Mucosa of rectum (tissue), 2 donors: ENCODE measurements at regions not wholly inside any gene's neighbourhood (a gene's known extent, or its start where the extent isn't known, plus 50 kb on each side); places are given as distances from the start of the nearest gene placed in this dataset.

Experiments
- H3K27ac ChIP-seq, 2 donors: one replicate each; pipeline ENCODE4 v1.7.0; 2013; ENCODE audit warnings: inconsistent platforms in 2 of 2, low read depth in 2 of 2, low read length in 2 of 2
- H3K27me3 ChIP-seq, 2 donors: one replicate each; pipeline ENCODE4 v1.7.0; 2013; ENCODE audit warnings: low read length in 2 of 2; ENCODE audit not compliant: control insufficient read depth in 2 of 2, insufficient read depth in 2 of 2
- H3K36me3 ChIP-seq, 2 donors: one replicate each; pipeline ENCODE4 v1.7.0; 2013; ENCODE audit warnings: low read length in 2 of 2; ENCODE audit not compliant: control insufficient read depth in 2 of 2, insufficient read depth in 2 of 2
- H3K4me1 ChIP-seq, 2 donors: one replicate each; pipeline ENCODE4 v1.7.0; 2013; ENCODE audit warnings: low read length in 2 of 2, mild to moderate bottlenecking in 1 of 2; ENCODE audit not compliant: control insufficient read depth in 2 of 2, insufficient read depth in 2 of 2
- H3K4me3 ChIP-seq, 2 donors: one replicate each; pipeline ENCODE4 v1.7.0; 2013; ENCODE audit warnings: low read length in 2 of 2
- H3K9ac ChIP-seq, 2 donors: one replicate each; pipeline ENCODE4 v1.7.0; 2013; ENCODE audit warnings: low read length in 2 of 2, low read depth in 1 of 2, mild to moderate bottlenecking in 1 of 2
- H3K9me3 ChIP-seq, 2 donors: one replicate each; pipeline ENCODE4 v1.7.0; 2013; ENCODE audit warnings: low read length in 2 of 2; ENCODE audit not compliant: control insufficient read depth in 2 of 2
- donor health status: healthy.
- donor health status: Normal muscosa, but diverticular disease.

GRCh38 chr20:39468703-39469102 lies 506.6 kb downstream of the DHX35 start:
- no peaks in the 10 kb centered on the region for H3K9me3 ChIP-seq
- H3K36me3 ChIP-seq, result no peaks in the 10 kb centered on the region
- no peaks in the 10 kb centered on the region for H3K4me1 ChIP-seq
- H3K27ac ChIP-seq, result no peak overlapping the region
- H3K9ac ChIP-seq, result no peak overlapping the region
- no peak overlapping the region for H3K4me3 ChIP-seq
- H3K27me3 ChIP-seq, result no peaks in the 10 kb centered on the region

- Histone ChIP-seq H3K36me3 (no peaks in the 10 kb centered on the region), H3K27me3 (no peaks in the 10 kb centered on the region), H3K27ac (no peak overlapping the region), H3K9ac (no peak overlapping the region), H3K4me3 (no peak overlapping the region), H3K9me3 (no peaks in the 10 kb centered on the region), H3K4me1 (no peaks in the 10 kb centered on the region)
Observed at GRCh38 chr20:39464238-39464637, 502.1 kb downstream of the DHX35 start.

GRCh38 chr20:39462416-39462945 lies 500.3 kb downstream of the DHX35 start:
- no peaks in the 10 kb centered on the region for H3K9me3 ChIP-seq
- no peak overlapping the region for H3K4me3 ChIP-seq
- H3K27ac ChIP-seq, result no peak overlapping the region
- no peak overlapping the region for H3K9ac ChIP-seq
- no peaks in the 10 kb centered on the region for H3K27me3 ChIP-seq
- no peaks in the 10 kb centered on the region for H3K4me1 ChIP-seq
- no peaks in the 10 kb centered on the region for H3K36me3 ChIP-seq

DNA sequence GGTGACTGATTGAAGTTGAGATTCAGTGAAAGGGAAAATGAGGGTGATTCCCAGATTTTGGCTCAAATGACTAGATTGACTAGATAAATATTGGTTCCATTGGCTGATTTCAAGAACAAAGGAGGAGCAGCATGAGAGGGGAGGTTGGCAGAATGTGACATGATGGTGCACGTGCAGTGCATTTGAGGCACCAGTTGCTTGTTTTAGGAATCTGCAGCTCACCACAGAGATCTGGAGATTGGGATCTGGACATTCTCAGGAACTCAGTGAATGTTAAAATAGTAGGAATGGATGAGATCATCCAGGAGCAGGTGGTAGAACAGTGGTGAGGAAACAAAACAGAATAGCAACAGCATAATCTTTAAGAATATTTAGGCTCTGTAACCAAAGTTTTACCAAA lies 496.3 kb downstream of the DHX35 start:
- Histone ChIP-seq H3K27ac (no peak overlapping the region), H3K27me3 (no peaks in the 10 kb centered on the region), H3K4me3 (no peak overlapping the region), H3K4me1 (no peaks in the 10 kb centered on the region), H3K9ac (no peak overlapping the region), H3K9me3 (no peaks in the 10 kb centered on the region), H3K36me3 (no peaks in the 10 kb centered on the region)

GRCh38 chr20:39453890-39454289 lies 491.7 kb downstream of the DHX35 start:
- Histone ChIP-seq H3K4me1 (no peaks in the 10 kb centered on the region), H3K27me3 (no peaks in the 10 kb centered on the region), H3K36me3 (no peaks in the 10 kb centered on the region)

GRCh38 chr20:39452583-39453340 lies 490.6 kb downstream of the DHX35 start:
- Histone ChIP-seq H3K36me3 (no peaks in the 10 kb centered on the region), H3K4me3 (no peak overlapping the region), H3K27ac (no peak overlapping the region), H3K4me1 (no peaks in the 10 kb centered on the region), H3K9ac (no peak overlapping the region), H3K9me3 (no peaks in the 10 kb centered on the region), H3K27me3 (no peaks in the 10 kb centered on the region)

More at GRCh38 chr20:39453890-39454289, 491.7 kb downstream of the DHX35 start:
- Histone ChIP-seq H3K27ac (no peak overlapping the region), H3K9ac (no peak overlapping the region), H3K4me3 (no peak overlapping the region), H3K9me3 (no peaks in the 10 kb centered on the region)

DNA sequence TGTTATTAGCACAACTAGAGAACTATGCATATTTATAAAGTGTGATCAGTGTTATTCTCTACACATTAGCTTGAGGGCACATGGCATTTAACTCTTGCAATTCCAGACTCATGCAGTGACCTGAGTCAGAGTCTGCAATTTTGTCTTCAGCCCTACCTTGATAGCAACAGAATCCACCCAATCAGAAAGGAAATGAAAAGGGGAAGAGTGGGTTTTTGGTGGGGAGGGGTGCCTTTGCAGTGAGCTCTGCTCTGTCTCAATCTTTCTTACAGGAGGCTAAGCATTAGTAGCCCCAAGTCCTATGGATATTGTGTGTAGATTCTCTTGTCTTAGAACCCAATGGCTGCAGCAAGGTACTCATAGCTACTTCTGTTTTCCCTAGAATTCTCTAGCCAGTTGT lies 489.2 kb downstream of the DHX35 start:
- Histone ChIP-seq H3K4me3 (no peak overlapping the region), H3K9ac (no peak overlapping the region), H3K4me1 (no peaks in the 10 kb centered on the region), H3K27me3 (no peaks in the 10 kb centered on the region), H3K27ac (no peak overlapping the region), H3K9me3 (no peaks in the 10 kb centered on the region), H3K36me3 (no peaks in the 10 kb centered on the region)

- H3K27me3 ChIP-seq, result no peaks in the 10 kb centered on the region
- H3K9me3 ChIP-seq, result no peaks in the 10 kb centered on the region
- no peaks in the 10 kb centered on the region for H3K4me1 ChIP-seq
- no peak overlapping the region for H3K4me3 ChIP-seq
- H3K36me3 ChIP-seq, result no peaks in the 10 kb centered on the region
- H3K27ac ChIP-seq, result no peak overlapping the region
- H3K9ac ChIP-seq, result no peak overlapping the region
Observed at GRCh38 chr20:39446397-39446796, 484.3 kb downstream of the DHX35 start.

DNA sequence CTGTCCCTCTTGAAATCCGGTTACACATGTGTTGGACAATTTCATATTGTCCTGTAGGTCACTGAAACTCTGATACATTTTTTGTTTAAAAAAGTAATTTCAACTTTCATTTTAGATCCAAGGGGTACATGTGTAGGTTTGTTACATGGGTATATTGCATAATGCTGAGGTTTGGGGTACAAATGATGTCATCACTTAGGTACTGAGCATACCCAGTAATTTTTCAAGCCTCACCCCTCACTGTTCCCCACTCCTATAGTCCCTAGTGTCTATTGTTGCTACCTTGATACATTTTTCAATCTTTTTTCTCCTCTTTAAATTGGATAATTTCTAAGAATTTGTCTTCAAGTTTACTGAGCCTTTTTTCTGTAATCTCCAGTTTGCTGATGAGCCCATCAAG lies 483.0 kb downstream of the DHX35 start:
- no peaks in the 10 kb centered on the region for H3K27me3 ChIP-seq
- no peak overlapping the region for H3K4me3 ChIP-seq
- H3K4me1 ChIP-seq, result no peaks in the 10 kb centered on the region
- no peak overlapping the region for H3K27ac ChIP-seq
- no peaks in the 10 kb centered on the region for H3K9me3 ChIP-seq
- H3K9ac ChIP-seq, result no peak overlapping the region
- H3K36me3 ChIP-seq, result no peaks in the 10 kb centered on the region

- Histone ChIP-seq H3K27ac (no peak overlapping the region), H3K4me3 (no peak overlapping the region), H3K36me3 (no peaks in the 10 kb centered on the region), H3K9me3 (no peaks in the 10 kb centered on the region), H3K4me1 (no peaks in the 10 kb centered on the region), H3K9ac (no peak overlapping the region), H3K27me3 (no peaks in the 10 kb centered on the region)
Observed at GRCh38 chr20:39433466-39433865, 471.3 kb downstream of the DHX35 start.
